GM21619 (cell line): ENCODE measurements at regions not wholly inside any gene's neighbourhood (a gene's known extent, or its start where the extent isn't known, plus 50 kb on each side); places are given as distances from the start of the nearest gene placed in this dataset.
"Not testable (repeated sequence)": the region's sequence is repeated elsewhere in the genome, so short reads cannot be mapped to it uniquely, and the experiment has no call there.

Experiments
- ATAC-seq: cut with Tn5 transposase; IDR thresholded peaks from one replicate; pipeline ENCODE4 v1.9.1; 2021; ENCODE audit not compliant: unreplicated experiment

GRCh38 chr7:131688738-131689661, 132.6 kb upstream of the PODXL start:
- no peak for ATAC-seq

- no peak for ATAC-seq
Observed at GRCh38 chr7:131687296-131687695, 130.9 kb upstream of the PODXL start.

GRCh38 chr7:131686833-131687232, 130.4 kb upstream of the PODXL start:
- ATAC-seq, result no peak

- no peak for ATAC-seq
Observed at GRCh38 chr7:131683536-131684125, 127.2 kb upstream of the PODXL start.

GRCh38 chr7:131681961-131682360, 125.5 kb upstream of the PODXL start:
- ATAC-seq, result no peak

- not testable (repeated sequence) for ATAC-seq
Observed at GRCh38 chr7:131679071-131679470, 122.6 kb upstream of the PODXL start.

- not testable (repeated sequence) for ATAC-seq
Observed at GRCh38 chr7:131676850-131677249, 120.4 kb upstream of the PODXL start.

GRCh38 chr7:131674131-131674530, 117.7 kb upstream of the PODXL start:
- ATAC-seq, result no peak

GRCh38 chr7:131673576-131673975, 117.1 kb upstream of the PODXL start:
- no peak for ATAC-seq

GRCh38 chr7:131670406-131670805, 114.0 kb upstream of the PODXL start:
- no peak for ATAC-seq

- no peak for ATAC-seq
Observed at GRCh38 chr7:131667699-131668098, 111.3 kb upstream of the PODXL start.

- ATAC-seq, result no peak
Observed at GRCh38 chr7:131665021-131665420, 108.6 kb upstream of the PODXL start.

- no peak for ATAC-seq
Observed at GRCh38 chr7:131664570-131664969, 108.1 kb upstream of the PODXL start.

- not testable (repeated sequence) for ATAC-seq
Observed at GRCh38 chr7:131662301-131662873, 106.0 kb upstream of the PODXL start.

GRCh38 chr7:131657881-131658280, 101.5 kb upstream of the PODXL start:
- ATAC-seq, result no peak

- ATAC-seq, result no peak
Observed at GRCh38 chr7:131656980-131657723, 100.7 kb upstream of the PODXL start.

- no peak for ATAC-seq
Observed at GRCh38 chr7:131655866-131656265, 99.4 kb upstream of the PODXL start.

GRCh38 chr7:131655447-131655846, 99.0 kb upstream of the PODXL start:
- ATAC-seq, result no peak

GRCh38 chr7:131654668-131655326, 98.4 kb upstream of the PODXL start:
- ATAC-seq, result peak; percentile 78

GRCh38 chr7:131654249-131654558, 97.8 kb upstream of the PODXL start:
- no peak for ATAC-seq
